ENCODE measurements at regions not wholly inside any gene's neighbourhood (a gene's known extent, or its start where the extent isn't known, plus 50 kb on each side); places are given as distances from the start of the nearest gene placed in this dataset.

GRCh38 chr18:56238576-56238975 is 399.8 kb downstream of the TXNL1 start:
- no peaks in the 10 kb centered on the region for H3K4me1 ChIP-seq (replicated peaks in 1 of 4; ENCODE audit: control insufficient read depth in 3 of 4, insufficient read depth in 4 of 4, low read length in 3 of 4)
- H2BK120ac ChIP-seq (replicated peaks; ENCODE audit: low read depth, low read length) = no peak overlapping the region
- no peak overlapping the region for H4K5ac ChIP-seq (ENCODE audit: insufficient read length, low read depth, low read length)
- H2BK12ac ChIP-seq (ENCODE audit: low read depth, low read length) = no peak overlapping the region
- H2AFZ ChIP-seq (ENCODE audit: low read length) = no peak overlapping the region
- no peaks in the 10 kb centered on the region for H3K79me1 ChIP-seq (ENCODE audit: low read depth, low read length)
- no peak for FAIRE-seq
- no peak overlapping the region for H2BK20ac ChIP-seq (ENCODE audit: low read length)
- H3K4me3 ChIP-seq (ENCODE audit: extremely low read depth in 1 of 4, insufficient read depth in 2 of 4, low read depth in 3 of 4, low read length in 4 of 4) = no peak overlapping the region
- peaks cover 0 to 1% (median 0%) of the 10 kb centered on the region in 4 experiments; a peak in 1 of 7 replicates for H3K27me3 ChIP-seq (replicated peaks in 1 of 4; ENCODE audit: control insufficient read depth in 3 of 4, extremely low read depth in 1 of 4, insufficient read depth in 3 of 4, low read length in 3 of 4)
- no peak overlapping the region for H3K14ac ChIP-seq (ENCODE audit: insufficient read length)
- H3K23me2 ChIP-seq (ENCODE audit: low read depth, low read length) = no peaks in the 10 kb centered on the region
- POLR2A ChIA-PET (ENCODE audit: partially characterized antibody) = no interaction called here
- no peak overlapping the region for H3K4ac ChIP-seq (replicated peaks; ENCODE audit: insufficient read length, low read depth, low read length)
- no peak for DNase-seq (ENCODE audit: low read depth in 1 of 2, low spot score in 2 of 2)
- H3K18ac ChIP-seq (ENCODE audit: extremely low read depth, low read length) = no peak overlapping the region
- no peak overlapping the region for H3K9ac ChIP-seq (replicated peaks in 1 of 4; ENCODE audit: extremely low read depth in 1 of 4, low read depth in 3 of 4, low read length in 3 of 4)
- H2AK5ac ChIP-seq (ENCODE audit: low read depth, low read length) = no peak overlapping the region
- H3K23ac ChIP-seq (ENCODE audit: insufficient read length) = no peak overlapping the region
- H3K4me2 ChIP-seq (ENCODE audit: insufficient read depth in 1 of 2, low read depth in 2 of 2, low read length in 2 of 2) = no peak overlapping the region
- H3K56ac ChIP-seq (replicated peaks; ENCODE audit: insufficient read length, low read depth, low read length) = no peak overlapping the region
- H4K91ac ChIP-seq (replicated peaks; ENCODE audit: insufficient read length, low read length) = no peak overlapping the region
- no peak overlapping the region for H3K27ac ChIP-seq (ENCODE audit: low read depth, low read length)
- 83% methylated on average over 3 of the region's 3 CpGs; no CpG with 5 or more reads in 1 of the 2 experiments for WGBS, 2 experiments (ENCODE audit: extremely low coverage in 1 of 2, insufficient coverage in 1 of 2, insufficient read length in 1 of 2, insufficient replicate concordance in 2 of 2, low coverage in 1 of 2, low lambda C conversion rate in 2 of 2, missing lambda C conversion rate in 1 of 2)
- TF ChIP-seq CTCF (IDR thresholded peaks at IDR 0.05; ENCODE audit: control extremely low read depth in 1 of 3, insufficient read depth in 1 of 3, low read depth in 1 of 3, low read length in 3 of 3) = peak in 1 of 3 experiments; percentile 14; a peak in 1 of 4 replicates
- TF ChIP-seq MAX (IDR thresholded peaks at IDR 0.05) = no peak
- no peak for TF ChIP-seq TEAD4 (IDR thresholded peaks at IDR 0.05; ENCODE audit: low read depth, low read length)
- H2BK5ac ChIP-seq (ENCODE audit: low read depth, low read length) = no peak overlapping the region
- no peaks in the 10 kb centered on the region for H4K20me1 ChIP-seq (replicated peaks in 1 of 2; ENCODE audit: control insufficient read depth in 1 of 2, insufficient read depth in 2 of 2, low read length in 2 of 2)
- H3K9me3 ChIP-seq (ENCODE audit: insufficient read depth in 2 of 2, low read depth in 1 of 2, low read length in 1 of 2) = no peaks in the 10 kb centered on the region
- no peak overlapping the region for H2BK15ac ChIP-seq (ENCODE audit: low read length)
- no peaks in the 10 kb centered on the region for H3K79me2 ChIP-seq (ENCODE audit: control insufficient read depth in 1 of 2, insufficient read depth in 2 of 2, low read length in 2 of 2)
- CTCF ChIA-PET (ENCODE audit: partially characterized antibody) = interaction anchor here (0.6 to 1.7 kb wide), 4 partner anchors 15 to 268 kb away, joined by 3 to 7 read pairs (median 3); no protein-coding TSS in a partner anchor
- no peak overlapping the region for H4K8ac ChIP-seq (ENCODE audit: extremely low read depth, insufficient read depth, low read length)
- H3K36me3 ChIP-seq (ENCODE audit: control insufficient read depth in 2 of 4, insufficient read depth in 4 of 4, low read length in 3 of 4) = no peaks in the 10 kb centered on the region

Data from H1 (cell line).